ENCODE measurements at regions not wholly inside any gene's neighbourhood (a gene's known extent, or its start where the extent isn't known, plus 50 kb on each side); places are given as distances from the start of the nearest gene placed in this dataset.

DNA sequence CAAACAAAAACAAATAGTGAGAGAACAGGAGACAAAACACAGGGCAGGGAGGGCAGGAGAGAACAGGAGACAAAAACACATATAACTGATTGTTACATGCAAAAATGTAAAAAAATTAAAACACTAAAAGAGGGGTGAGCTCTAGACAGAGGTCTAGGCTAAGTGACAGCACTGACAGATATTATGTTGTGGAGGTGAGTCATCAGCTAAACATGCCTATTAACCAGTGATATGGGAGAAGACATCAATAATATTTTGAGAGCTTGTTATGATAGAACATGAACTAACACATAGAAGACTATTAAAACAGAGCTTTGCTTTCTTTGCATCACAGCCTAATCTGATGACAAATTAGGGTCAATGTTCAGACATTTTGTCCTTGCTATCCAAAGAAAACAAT is 972.7 kb downstream of the PRIM2 start:
- no peak for TF ChIP-seq POLR2A (IDR thresholded peaks at IDR 0.05)
- TF ChIP-seq, protein P1, sequence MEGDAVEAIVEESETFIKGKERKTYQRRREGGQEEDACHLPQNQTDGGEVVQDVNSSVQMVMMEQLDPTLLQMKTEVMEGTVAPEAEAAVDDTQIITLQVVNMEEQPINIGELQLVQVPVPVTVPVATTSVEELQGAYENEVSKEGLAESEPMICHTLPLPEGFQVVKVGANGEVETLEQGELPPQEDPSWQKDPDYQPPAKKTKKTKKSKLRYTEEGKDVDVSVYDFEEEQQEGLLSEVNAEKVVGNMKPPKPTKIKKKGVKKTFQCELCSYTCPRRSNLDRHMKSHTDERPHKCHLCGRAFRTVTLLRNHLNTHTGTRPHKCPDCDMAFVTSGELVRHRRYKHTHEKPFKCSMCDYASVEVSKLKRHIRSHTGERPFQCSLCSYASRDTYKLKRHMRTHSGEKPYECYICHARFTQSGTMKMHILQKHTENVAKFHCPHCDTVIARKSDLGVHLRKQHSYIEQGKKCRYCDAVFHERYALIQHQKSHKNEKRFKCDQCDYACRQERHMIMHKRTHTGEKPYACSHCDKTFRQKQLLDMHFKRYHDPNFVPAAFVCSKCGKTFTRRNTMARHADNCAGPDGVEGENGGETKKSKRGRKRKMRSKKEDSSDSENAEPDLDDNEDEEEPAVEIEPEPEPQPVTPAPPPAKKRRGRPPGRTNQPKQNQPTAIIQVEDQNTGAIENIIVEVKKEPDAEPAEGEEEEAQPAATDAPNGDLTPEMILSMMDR (IDR thresholded peaks at IDR 0.05): no peak

All from heart left ventricle (tissue), 13 donors.